Liver (tissue), 8 donors: ENCODE measurements at regions not wholly inside any gene's neighbourhood (a gene's known extent, or its start where the extent isn't known, plus 50 kb on each side); places are given as distances from the start of the nearest gene placed in this dataset.

ENCODE experiments used
- DNase-seq: peaks from one replicate; pipeline ENCODE4 v3.0.0-alpha.2; 2017; ENCODE audit warnings: low spot score
- H3K27ac ChIP-seq, 2 donors: one replicate each; pipeline ENCODE4 v1.7.0; 2013; ENCODE audit warnings: inconsistent platforms in 2 of 2, low read length in 2 of 2, control low read depth in 1 of 2, low read depth in 1 of 2, mild to moderate bottlenecking in 1 of 2
- H3K27me3 ChIP-seq, 4 donors: one replicate each; pipeline versions ENCODE4 v1.6.1 to v1.7.0; 2013; ENCODE audit warnings: low read length in 3 of 4, inconsistent platforms in 1 of 4, mild to moderate bottlenecking in 1 of 4, moderate library complexity in 1 of 4; ENCODE audit not compliant: control insufficient read depth in 4 of 4, insufficient read depth in 4 of 4
- H3K36me3 ChIP-seq, 4 donors: one replicate each; pipeline versions ENCODE4 v1.6.1 to v1.7.0; 2013; ENCODE audit warnings: low read length in 3 of 4, mild to moderate bottlenecking in 3 of 4, low read depth in 1 of 4, moderate library complexity in 1 of 4; ENCODE audit not compliant: control insufficient read depth in 4 of 4, insufficient read depth in 3 of 4
- H3K4me1 ChIP-seq, 4 donors: one replicate each; pipeline versions ENCODE4 v1.6.1 to v1.7.0; 2013; ENCODE audit warnings: low read length in 3 of 4, mild to moderate bottlenecking in 3 of 4, moderate library complexity in 1 of 4; ENCODE audit not compliant: control insufficient read depth in 4 of 4, insufficient read depth in 4 of 4
- H3K4me3 ChIP-seq, 3 donors: one replicate each; pipeline versions ENCODE4 v1.6.1 to v1.7.0; 2013; ENCODE audit warnings: low read length in 3 of 3, control low read depth in 1 of 3, low read depth in 1 of 3, mild to moderate bottlenecking in 1 of 3
- H3K9ac ChIP-seq, 2 donors: one replicate each; pipeline ENCODE4 v1.7.0; 2013; ENCODE audit warnings: low read length in 2 of 2, mild to moderate bottlenecking in 2 of 2, moderate library complexity in 2 of 2, control low read depth in 1 of 2, low read depth in 1 of 2
- H3K9me3 ChIP-seq, 4 donors: one replicate each; pipeline versions ENCODE4 v1.6.1 to v1.7.0; 2013; ENCODE audit warnings: low read length in 3 of 4; ENCODE audit not compliant: control insufficient read depth in 4 of 4
- CTCF ChIP-seq: fragments of 150-350 bp; IDR thresholded peaks from 2 replicates; pipeline ENCODE4 v1.5.1; 2017; ENCODE audit warnings: improper control_type of control experiment, low read depth, low read length; ENCODE audit not compliant: missing input control
- EGR1 ChIP-seq, 2 donors: IDR thresholded peaks; 2 replicates each; pipeline ENCODE4 v1.6.1; 2016 to 2018; ENCODE audit warnings: antibody characterized with exemption in 2 of 2, low read depth in 2 of 2
- FOXA1 ChIP-seq: IDR thresholded peaks from 2 replicates; pipeline ENCODE4 v1.6.1; 2016; ENCODE audit warnings: antibody characterized with exemption
- FOXA2 ChIP-seq: IDR thresholded peaks from 2 replicates; pipeline ENCODE4 v1.6.1; 2016; ENCODE audit warnings: antibody characterized with exemption
- GABPA ChIP-seq, 2 donors: IDR thresholded peaks in 1 of 2; conservative IDR thresholded peaks in 1 of 2; 2 replicates each; pipeline ENCODE4 v1.6.1; 2016; ENCODE audit warnings: antibody characterized with exemption in 2 of 2, mild to moderate bottlenecking in 1 of 2, moderate library complexity in 1 of 2
- HNF4A ChIP-seq, 2 donors: conservative IDR thresholded peaks; 2 replicates each; pipeline ENCODE4 v1.6.1; 2016; ENCODE audit warnings: antibody characterized with exemption in 2 of 2, mild to moderate bottlenecking in 2 of 2
- HNF4G ChIP-seq: IDR thresholded peaks from 2 replicates; pipeline ENCODE4 v1.6.1; 2016; ENCODE audit warnings: antibody characterized with exemption
- JUND ChIP-seq, 2 donors: IDR thresholded peaks; 2 replicates each; pipeline ENCODE4 v1.6.1; 2016; ENCODE audit warnings: antibody characterized with exemption in 2 of 2
- NR2F2 ChIP-seq: IDR thresholded peaks from 2 replicates; pipeline ENCODE4 v1.6.1; 2016; ENCODE audit warnings: antibody characterized with exemption
- RAD21 ChIP-seq, 2 donors: IDR thresholded peaks; 2 replicates each; pipeline ENCODE4 v1.6.1; 2016; ENCODE audit warnings: antibody characterized with exemption in 2 of 2, mild to moderate bottlenecking in 2 of 2
- RXRA ChIP-seq, 2 donors: IDR thresholded peaks; 2 replicates each; pipeline ENCODE4 v1.6.1; 2017 to 2018; ENCODE audit warnings: antibody characterized with exemption in 2 of 2, mild to moderate bottlenecking in 1 of 2
- SP1 ChIP-seq: IDR thresholded peaks from 2 replicates; pipeline ENCODE4 v1.6.1; 2018; ENCODE audit warnings: antibody characterized with exemption, mild to moderate bottlenecking
- TAF1 ChIP-seq: conservative IDR thresholded peaks from 2 replicates; pipeline ENCODE4 v1.6.1; 2016; ENCODE audit warnings: antibody characterized with exemption, mild to moderate bottlenecking
- YY1 ChIP-seq: IDR thresholded peaks from 2 replicates; pipeline ENCODE4 v1.6.1; 2016; ENCODE audit warnings: antibody characterized with exemption, mild to moderate bottlenecking
- ZBTB33 ChIP-seq: IDR thresholded peaks from 2 replicates; pipeline ENCODE4 v1.6.1; 2016; ENCODE audit warnings: antibody characterized with exemption
- WGBS: extraction: QIAGEN DNeasy Blood & Tissue Kit; methylation state at CpG from one replicate; pipeline ENCODE4 v1.1.7; 2013; 5-methylcytosine and 5-hydroxymethylcytosine counted together
- TF ChIP-seq, protein P1 (sequence below): IDR thresholded peaks from 2 replicates; pipeline ENCODE4 v1.6.1; 2016; ENCODE audit warnings: antibody characterized with exemption, mild to moderate bottlenecking
- TF ChIP-seq, protein P2 (sequence below): IDR thresholded peaks from 2 replicates; pipeline ENCODE4 v1.6.1; 2016; ENCODE audit warnings: antibody characterized with exemption
- TF ChIP-seq, protein P3 (sequence below): IDR thresholded peaks from 2 replicates; pipeline ENCODE4 v1.6.1; 2016; ENCODE audit warnings: antibody characterized with exemption
- donor health status: healthy.
- donor health status: healthy.
- donor health status: healthy.
- donor health status: healthy.
- donor health status: healthy.

- Histone ChIP-seq H3K36me3 (no peaks in the 10 kb centered on the region), H3K27ac (no peak overlapping the region), H3K9me3 (no peaks in the 10 kb centered on the region), H3K4me3 (no peak overlapping the region), H3K27me3 (no peaks in the 10 kb centered on the region), H3K9ac (no peak overlapping the region), H3K4me1 (no peaks in the 10 kb centered on the region)
- TF ChIP-seq YY1 (no peak), FOXA2 (no peak), RXRA (IDR thresholded peaks at IDR 0.05) (no peak), RAD21 (IDR thresholded peaks at IDR 0.05) (no peak), SP1 (no peak), EGR1 (IDR thresholded peaks at IDR 0.05; ENCODE audit: low read depth in 2 of 2) (no peak), ZBTB33 (no peak), NR2F2 (no peak), TAF1 (no peak), HNF4G (no peak), GABPA (IDR thresholded peaks at IDR 0.05 in 1 of 2, conservative IDR thresholded peaks at IDR 0.05 in 1 of 2) (no peak), JUND (IDR thresholded peaks at IDR 0.05) (no peak), CTCF (no peak)
- TF ChIP-seq, protein P1, sequence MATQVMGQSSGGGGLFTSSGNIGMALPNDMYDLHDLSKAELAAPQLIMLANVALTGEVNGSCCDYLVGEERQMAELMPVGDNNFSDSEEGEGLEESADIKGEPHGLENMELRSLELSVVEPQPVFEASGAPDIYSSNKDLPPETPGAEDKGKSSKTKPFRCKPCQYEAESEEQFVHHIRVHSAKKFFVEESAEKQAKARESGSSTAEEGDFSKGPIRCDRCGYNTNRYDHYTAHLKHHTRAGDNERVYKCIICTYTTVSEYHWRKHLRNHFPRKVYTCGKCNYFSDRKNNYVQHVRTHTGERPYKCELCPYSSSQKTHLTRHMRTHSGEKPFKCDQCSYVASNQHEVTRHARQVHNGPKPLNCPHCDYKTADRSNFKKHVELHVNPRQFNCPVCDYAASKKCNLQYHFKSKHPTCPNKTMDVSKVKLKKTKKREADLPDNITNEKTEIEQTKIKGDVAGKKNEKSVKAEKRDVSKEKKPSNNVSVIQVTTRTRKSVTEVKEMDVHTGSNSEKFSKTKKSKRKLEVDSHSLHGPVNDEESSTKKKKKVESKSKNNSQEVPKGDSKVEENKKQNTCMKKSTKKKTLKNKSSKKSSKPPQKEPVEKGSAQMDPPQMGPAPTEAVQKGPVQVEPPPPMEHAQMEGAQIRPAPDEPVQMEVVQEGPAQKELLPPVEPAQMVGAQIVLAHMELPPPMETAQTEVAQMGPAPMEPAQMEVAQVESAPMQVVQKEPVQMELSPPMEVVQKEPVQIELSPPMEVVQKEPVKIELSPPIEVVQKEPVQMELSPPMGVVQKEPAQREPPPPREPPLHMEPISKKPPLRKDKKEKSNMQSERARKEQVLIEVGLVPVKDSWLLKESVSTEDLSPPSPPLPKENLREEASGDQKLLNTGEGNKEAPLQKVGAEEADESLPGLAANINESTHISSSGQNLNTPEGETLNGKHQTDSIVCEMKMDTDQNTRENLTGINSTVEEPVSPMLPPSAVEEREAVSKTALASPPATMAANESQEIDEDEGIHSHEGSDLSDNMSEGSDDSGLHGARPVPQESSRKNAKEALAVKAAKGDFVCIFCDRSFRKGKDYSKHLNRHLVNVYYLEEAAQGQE: no peak
- WGBS: 48% methylated on average over 2 of the region's 2 CpGs
- DNase-seq: no peak
Measured at GRCh38 chr21:30953605-30954004, 72.2 kb upstream of the KRTAP11-1 start.

DNA sequence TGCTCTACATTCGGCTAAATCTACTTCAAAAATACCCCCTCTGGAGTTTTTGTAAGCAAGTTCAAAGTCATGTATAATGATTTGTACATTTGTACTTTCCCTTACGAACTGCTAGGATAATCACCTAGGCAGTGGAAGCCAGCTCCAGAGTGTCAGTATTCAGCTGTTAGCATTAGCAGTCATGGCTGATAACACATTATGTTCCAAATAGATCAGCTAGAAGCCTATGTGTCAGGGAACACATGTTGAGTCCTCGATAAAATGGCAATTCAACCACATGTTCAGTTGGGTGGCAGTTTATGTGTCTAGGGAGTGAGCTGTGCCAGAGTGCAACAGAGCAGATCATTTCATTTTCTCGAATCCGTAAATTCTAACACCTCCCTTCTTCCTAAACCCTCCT lies 65.8 kb upstream of the KRTAP11-1 start:
- WGBS: 76% methylated on average over 5 of the region's 5 CpGs
- H3K9ac ChIP-seq: no peak overlapping the region
- H3K9me3 ChIP-seq: no peaks in the 10 kb centered on the region
- H3K27ac ChIP-seq: no peak overlapping the region
- H3K4me1 ChIP-seq: no peaks in the 10 kb centered on the region
- DNase-seq: no peak
- no peaks in the 10 kb centered on the region for H3K27me3 ChIP-seq
- no peaks in the 10 kb centered on the region for H3K36me3 ChIP-seq
- H3K4me3 ChIP-seq: no peak overlapping the region
- TF ChIP-seq RXRA (IDR thresholded peaks at IDR 0.05) (no peak), SP1 (no peak), RAD21 (IDR thresholded peaks at IDR 0.05) (no peak), CTCF (no peak), HNF4A (conservative IDR thresholded peaks at IDR 0.05) (no peak), JUND (IDR thresholded peaks at IDR 0.05) (no peak), YY1 (no peak), HNF4G (no peak), FOXA1 (no peak), NR2F2 (no peak)
- TF ChIP-seq, protein P2, sequence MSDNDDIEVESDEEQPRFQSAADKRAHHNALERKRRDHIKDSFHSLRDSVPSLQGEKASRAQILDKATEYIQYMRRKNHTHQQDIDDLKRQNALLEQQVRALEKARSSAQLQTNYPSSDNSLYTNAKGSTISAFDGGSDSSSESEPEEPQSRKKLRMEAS: no peak
- TF ChIP-seq, protein P1: no peak
- TF ChIP-seq, protein P3, sequence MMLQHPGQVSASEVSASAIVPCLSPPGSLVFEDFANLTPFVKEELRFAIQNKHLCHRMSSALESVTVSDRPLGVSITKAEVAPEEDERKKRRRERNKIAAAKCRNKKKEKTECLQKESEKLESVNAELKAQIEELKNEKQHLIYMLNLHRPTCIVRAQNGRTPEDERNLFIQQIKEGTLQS: no peak
